Small intestine (tissue), 7 donors: ENCODE measurements at regions not wholly inside any gene's neighbourhood (a gene's known extent, or its start where the extent isn't known, plus 50 kb on each side); places are given as distances from the start of the nearest gene placed in this dataset.
A peak's percentile ranks its signal among the peaks of the same experiment; 100 is the strongest.

Experiments
- DNase-seq, 2 donors: peaks; one replicate each; pipeline versions ENCODE4 v3.0.0 to v3.0.0-alpha.2; 2013
- FAIRE-seq: peaks from 2 replicates; lab custom pipeline; 2012; peaks lifted over from hg19 to GRCh38; lab: Jason Lieb, UNC
- H3K27ac ChIP-seq, 3 donors: one replicate each; pipeline ENCODE4 v1.5.1; 2013; ENCODE audit warnings: low read length in 2 of 3, mild to moderate bottlenecking in 2 of 3, control low read depth in 1 of 3, inconsistent platforms in 1 of 3, low read depth in 1 of 3, moderate library complexity in 1 of 3
- H3K27me3 ChIP-seq, 3 donors: one replicate each; pipeline ENCODE4 v1.6.1; 2013; ENCODE audit warnings: low read length in 3 of 3, inconsistent platforms in 1 of 3; ENCODE audit not compliant: control insufficient read depth in 3 of 3, insufficient read depth in 3 of 3
- H3K36me3 ChIP-seq, 3 donors: one replicate each; pipeline ENCODE4 v1.6.1; 2013; ENCODE audit warnings: low read length in 3 of 3, inconsistent platforms in 1 of 3, low read depth in 1 of 3, mild to moderate bottlenecking in 1 of 3, moderate library complexity in 1 of 3; ENCODE audit not compliant: control insufficient read depth in 3 of 3, insufficient read depth in 2 of 3
- H3K4me1 ChIP-seq, 3 donors: one replicate each; pipeline ENCODE4 v1.6.1; 2013; ENCODE audit warnings: low read length in 2 of 3, inconsistent platforms in 1 of 3, low read depth in 1 of 3, mild to moderate bottlenecking in 1 of 3, moderate library complexity in 1 of 3; ENCODE audit not compliant: control insufficient read depth in 3 of 3, insufficient read depth in 2 of 3
- H3K4me3 ChIP-seq, 3 donors: one replicate each; pipeline ENCODE4 v1.5.1; 2013; ENCODE audit warnings: low read length in 3 of 3, control low read depth in 1 of 3, inconsistent platforms in 1 of 3, low read depth in 1 of 3, mild to moderate bottlenecking in 1 of 3, moderate library complexity in 1 of 3
- H3K9me3 ChIP-seq, 2 donors: one replicate each; pipeline ENCODE4 v1.6.1; 2013; ENCODE audit warnings: low read depth in 1 of 2, low read length in 1 of 2; ENCODE audit not compliant: control insufficient read depth in 2 of 2, insufficient read depth in 1 of 2
- WGBS, 3 donors: extraction: QIAGEN DNeasy Blood & Tissue Kit; methylation state at CpG; one replicate each; pipeline ENCODE4 v1.1.7; 2013; 5-methylcytosine and 5-hydroxymethylcytosine counted together
- donor health status: healthy with polysubstance abuse.
- donor health status: control.
- donor health status: control.
- donor health status: Bipolar disorder and iron deficiency.
- donor health status: healthy.

GRCh38 chr5:141788296-141788970 is 89.8 kb downstream of the PCDH1 start:
- WGBS, 3 donors: 74 to 84% (median 78%) methylated on average over 6 of the region's 6 CpGs
- H3K27me3 ChIP-seq: no peaks in the 10 kb centered on the region
- no peak overlapping the region for H3K4me3 ChIP-seq
- peaks cover 0 to 23% (median 2%) of the 10 kb centered on the region in 3 donors for H3K4me1 ChIP-seq
- no peaks in the 10 kb centered on the region for H3K9me3 ChIP-seq
- H3K36me3 ChIP-seq: peaks cover 0 to under 1% (median 0%) of the 10 kb centered on the region in 3 donors
- DNase-seq (no peak), FAIRE-seq (no peak)
- no peak overlapping the region for H3K27ac ChIP-seq

- 31 to 52% (median 34%) methylated on average over 3 of the region's 3 CpGs for WGBS, 3 donors
- no peaks in the 10 kb centered on the region for H3K27me3 ChIP-seq
- no peak overlapping the region for H3K4me3 ChIP-seq
- FAIRE-seq: no peak
- peaks cover 0 to 2% (median 0%) of the 10 kb centered on the region in 3 donors for H3K36me3 ChIP-seq
- peaks cover 0 to 23% (median 2%) of the 10 kb centered on the region in 3 donors for H3K4me1 ChIP-seq
- no peak overlapping the region for H3K27ac ChIP-seq
- H3K9me3 ChIP-seq: no peaks in the 10 kb centered on the region
- peak in 1 of 2 donors; percentile 56 for DNase-seq
These were observed 90.8 kb downstream of the PCDH1 start for GRCh38 chr5:141787376-141787775.

- no peak overlapping the region for H3K4me3 ChIP-seq
- H3K27me3 ChIP-seq: no peaks in the 10 kb centered on the region
- DNase-seq: no peak
- peaks cover 0 to 2% (median 0%) of the 10 kb centered on the region in 3 donors for H3K36me3 ChIP-seq
- H3K27ac ChIP-seq: no peak overlapping the region
- H3K4me1 ChIP-seq: peaks cover 0 to 23% (median 2%) of the 10 kb centered on the region in 3 donors
- FAIRE-seq: no peak
- 90 to 92% (median 90%) methylated on average over 3 of the region's 3 CpGs for WGBS, 3 donors
- H3K9me3 ChIP-seq: no peaks in the 10 kb centered on the region
These were observed 91.5 kb downstream of the PCDH1 start for GRCh38 chr5:141786700-141787099.

- no peak overlapping the region for H3K27ac ChIP-seq
- FAIRE-seq (no peak), DNase-seq (peak; percentile 10 to 14)
- H3K4me1 ChIP-seq: peaks cover 0 to 23% (median 2%) of the 10 kb centered on the region in 3 donors
- H3K27me3 ChIP-seq: no peaks in the 10 kb centered on the region
- H3K9me3 ChIP-seq: no peaks in the 10 kb centered on the region
- peaks cover 0 to 2% (median 0%) of the 10 kb centered on the region in 3 donors for H3K36me3 ChIP-seq
- no peak overlapping the region for H3K4me3 ChIP-seq
- WGBS, 3 donors: 32 to 57% (median 54%) methylated on average over 5 of the region's 5 CpGs
These were observed 92.5 kb downstream of the PCDH1 start for GRCh38 chr5:141785711-141786110.

- H3K27ac ChIP-seq: no peak overlapping the region
- 31 to 64% (median 43%) methylated on average over 4 of the region's 4 CpGs for WGBS, 3 donors
- no peaks in the 10 kb centered on the region for H3K9me3 ChIP-seq
- no peaks in the 10 kb centered on the region for H3K27me3 ChIP-seq
- H3K36me3 ChIP-seq: peaks cover 0 to 2% (median 0%) of the 10 kb centered on the region in 3 donors
- peaks cover 0 to 23% (median 2%) of the 10 kb centered on the region in 3 donors for H3K4me1 ChIP-seq
- FAIRE-seq (no peak), DNase-seq (peak; percentile 76 to 92)
- no peak overlapping the region for H3K4me3 ChIP-seq
These were observed 93.1 kb downstream of the PCDH1 start for GRCh38 chr5:141785135-141785534.

- Histone ChIP-seq H3K36me3 (peaks cover 0 to 2% (median 0%) of the 10 kb centered on the region in 3 donors), H3K4me3 (no peak overlapping the region), H3K27me3 (no peaks in the 10 kb centered on the region), H3K27ac (no peak overlapping the region), H3K4me1 (peaks cover 0 to 23% (median 2%) of the 10 kb centered on the region in 3 donors), H3K9me3 (no peaks in the 10 kb centered on the region)
- FAIRE-seq: no peak
- DNase-seq: no peak
- 56 to 74% (median 62%) methylated on average over 5 of the region's 5 CpGs for WGBS, 3 donors
These were observed 93.7 kb downstream of the PCDH1 start for GRCh38 chr5:141784529-141784928.

GRCh38 chr5:141783947-141784296 is 94.3 kb downstream of the PCDH1 start:
- Histone ChIP-seq H3K27me3 (no peaks in the 10 kb centered on the region), H3K4me3 (no peak overlapping the region), H3K4me1 (peaks cover 0 to 23% (median 2%) of the 10 kb centered on the region in 3 donors), H3K27ac (no peak overlapping the region), H3K36me3 (peaks cover 0 to 2% (median 0%) of the 10 kb centered on the region in 3 donors), H3K9me3 (no peaks in the 10 kb centered on the region)
- DNase-seq (no peak), FAIRE-seq (no peak)
- 79 to 88% (median 82%) methylated on average over 4 of the region's 4 CpGs for WGBS, 3 donors

GRCh38 chr5:141783005-141783946 is 94.9 kb downstream of the PCDH1 start:
- H3K4me3 ChIP-seq: no peak overlapping the region
- peaks cover 0 to 23% (median 2%) of the 10 kb centered on the region in 3 donors for H3K4me1 ChIP-seq
- no peak overlapping the region for H3K27ac ChIP-seq
- no peak for FAIRE-seq
- WGBS, 3 donors: 64 to 75% (median 71%) methylated on average over 17 of the region's 17 CpGs
- no peaks in the 10 kb centered on the region for H3K27me3 ChIP-seq
- DNase-seq: peak; percentile 21 to 55
- H3K9me3 ChIP-seq: no peaks in the 10 kb centered on the region
- peaks cover 0 to 2% (median 0%) of the 10 kb centered on the region in 3 donors for H3K36me3 ChIP-seq
